Neural cell (in vitro differentiated cells): ENCODE measurements at regions not wholly inside any gene's neighbourhood (a gene's known extent, or its start where the extent isn't known, plus 50 kb on each side); places are given as distances from the start of the nearest gene placed in this dataset.

Source experiments
- H2AFZ ChIP-seq: fragments of 200-600, 300-800 bp; sonication (generic), shearing (Covaris generic); 2 replicates; pipeline ENCODE4 v1.6.0; 2014; ENCODE audit warnings: low read depth, mild to moderate bottlenecking, antibody characterized with exemption, low read length, moderate library complexity
- H3F3A ChIP-seq: fragments of 200-600 bp; shearing (Covaris generic); 2 replicates; pipeline ENCODE4 v1.6.1; 2016; ENCODE audit warnings: mild to moderate bottlenecking, moderate library complexity, mixed read lengths, antibody characterized with exemption, low read length; ENCODE audit not compliant: insufficient read depth, poor library complexity, severe bottlenecking
- H3K27ac ChIP-seq: fragments of 200-600, 300-800 bp; sonication (generic), shearing (Covaris generic); 2 replicates; pipeline ENCODE4 v1.5.1; 2014; ENCODE audit warnings: mild to moderate bottlenecking, low read length, moderate library complexity
- H3K27me3 ChIP-seq: fragments of 300-800, 200-600 bp; sonication (generic), shearing (Covaris generic); 2 replicates; pipeline ENCODE4 v1.6.0; 2014; ENCODE audit warnings: mild to moderate bottlenecking, low read depth, low read length, moderate library complexity; ENCODE audit not compliant: insufficient read depth
- H3K36me3 ChIP-seq: fragments of 300-800, 200-600 bp; sonication (generic), shearing (Covaris generic); 2 replicates; pipeline ENCODE4 v1.5.1; 2014; ENCODE audit warnings: mild to moderate bottlenecking, antibody characterized with exemption, low read length, moderate library complexity; ENCODE audit not compliant: insufficient read depth
- H3K4me2 ChIP-seq: fragments of 300-800, 200-600 bp; sonication (generic), shearing (Covaris generic); 2 replicates; pipeline ENCODE4 v1.6.0; 2014; ENCODE audit warnings: mild to moderate bottlenecking, low read length
- H3K4me3 ChIP-seq: fragments of 300-800, 200-600 bp; sonication (generic), shearing (Covaris generic); 2 replicates; pipeline ENCODE4 v1.5.1; 2014; ENCODE audit warnings: mild to moderate bottlenecking, low read length, moderate library complexity
- H3K79me2 ChIP-seq: fragments of 200-600 bp; shearing (Covaris generic); replicated peaks from 2 replicates; pipeline ENCODE4 v1.6.0; 2014; ENCODE audit warnings: mild to moderate bottlenecking, low read length, moderate library complexity; ENCODE audit not compliant: insufficient read depth
- H3K9ac ChIP-seq: fragments of 300-800, 200-600 bp; sonication (generic), shearing (Covaris generic); 2 replicates; pipeline ENCODE4 v1.6.1; 2016; ENCODE audit warnings: mild to moderate bottlenecking, low read length, mixed read lengths
- H3K9me2 ChIP-seq: fragments of 200-600 bp; shearing (Covaris generic); 2 replicates; pipeline ENCODE4 v1.6.1; 2016; ENCODE audit warnings: mild to moderate bottlenecking, low read length, mixed read lengths; ENCODE audit not compliant: insufficient read depth
- H3K9me3 ChIP-seq: fragments of 200-600, 300-800 bp; sonication (generic), shearing (Covaris generic); 2 replicates; pipeline ENCODE4 v1.6.1; 2016; ENCODE audit warnings: mild to moderate bottlenecking, mixed run types, low read length, moderate library complexity, mixed read lengths
- H4K20me1 ChIP-seq: fragments of 200-600 bp; shearing (Covaris generic); 2 replicates; pipeline ENCODE4 v1.6.1; 2016; ENCODE audit warnings: mild to moderate bottlenecking, mixed run types; ENCODE audit not compliant: insufficient read depth
- CTCF ChIP-seq: fragments of 450-650 bp; IDR thresholded peaks from 2 replicates; pipeline ENCODE4 v1.5.1; 2014; ENCODE audit warnings: antibody characterized with exemption, mild to moderate bottlenecking, moderate library complexity; ENCODE audit not compliant: poor library complexity, severe bottlenecking
- EP300 ChIP-seq: fragments of 450-650 bp; conservative IDR thresholded peaks from 2 replicates; pipeline ENCODE4 v1.6.1; 2014; ENCODE audit warnings: antibody characterized with exemption, mild to moderate bottlenecking, moderate library complexity; ENCODE audit not compliant: poor library complexity, severe bottlenecking
- EZH2 ChIP-seq: fragments of 200-600, 300-800 bp; shearing (Covaris generic), sonication (generic); IDR thresholded peaks from 2 replicates; pipeline ENCODE4 v1.6.1; 2014; ENCODE audit warnings: antibody characterized with exemption, low read length, borderline replicate concordance, mild to moderate bottlenecking; ENCODE audit not compliant: insufficient read depth, poor library complexity, severe bottlenecking
- MXI1 ChIP-seq: fragments of 450-650 bp; conservative IDR thresholded peaks from 2 replicates; pipeline ENCODE4 v1.6.1; 2014; ENCODE audit warnings: antibody characterized with exemption, mild to moderate bottlenecking; ENCODE audit not compliant: poor library complexity, severe bottlenecking
- POLR2AphosphoS5 ChIP-seq: IDR thresholded peaks from 2 replicates; pipeline ENCODE4 v1.6.1; 2012
- RAD21 ChIP-seq: fragments of 450-650 bp; conservative IDR thresholded peaks from 2 replicates; pipeline ENCODE4 v1.6.1; 2014; ENCODE audit warnings: antibody characterized with exemption, mild to moderate bottlenecking, moderate library complexity
- REST ChIP-seq: IDR thresholded peaks from 2 replicates; pipeline ENCODE4 v1.6.1; 2012; ENCODE audit warnings: borderline replicate concordance
- SMC3 ChIP-seq: fragments of 450-650 bp; conservative IDR thresholded peaks from 2 replicates; pipeline ENCODE4 v1.6.1; 2014; ENCODE audit warnings: antibody characterized with exemption, mild to moderate bottlenecking, moderate library complexity; ENCODE audit not compliant: poor library complexity
- TAF1 ChIP-seq: IDR thresholded peaks from 2 replicates; pipeline ENCODE4 v1.6.1; 2012; ENCODE audit warnings: low read depth

GRCh38 chr2:198488964-198489363, 684.6 kb downstream of the PLCL1 start:
- Histone ChIP-seq H2AFZ (no peak overlapping the region), H3K9me2 (no peaks in the 10 kb centered on the region), H3K4me2 (no peak overlapping the region), H3F3A (no peaks in the 10 kb centered on the region), H3K27me3 (no peaks in the 10 kb centered on the region), H3K36me3 (no peaks in the 10 kb centered on the region), H3K27ac (no peak overlapping the region), H3K9me3 (no peaks in the 10 kb centered on the region), H3K9ac (no peak overlapping the region), H3K79me2 (no peaks in the 10 kb centered on the region), H4K20me1 (no peaks in the 10 kb centered on the region), H3K4me3 (no peak overlapping the region)
- TF ChIP-seq RAD21 (no peak), EZH2 (no peak), SMC3 (no peak), POLR2AphosphoS5 (no peak), REST (no peak), TAF1 (no peak), EP300 (no peak), CTCF (no peak), MXI1 (no peak)

GRCh38 chr2:198483051-198483450, 678.7 kb downstream of the PLCL1 start:
- H3K9me3 ChIP-seq, result no peaks in the 10 kb centered on the region

More at GRCh38 chr2:198483051-198483450, 678.7 kb downstream of the PLCL1 start:
- no peaks in the 10 kb centered on the region for H3K27me3 ChIP-seq
- H2AFZ ChIP-seq, result no peak overlapping the region
- H4K20me1 ChIP-seq, result no peaks in the 10 kb centered on the region
- H3K9me2 ChIP-seq, result no peaks in the 10 kb centered on the region
- H3K4me3 ChIP-seq, result no peak overlapping the region
- no peak overlapping the region for H3K4me2 ChIP-seq
- no peak overlapping the region for H3K9ac ChIP-seq
- no peak overlapping the region for H3K27ac ChIP-seq
- H3K36me3 ChIP-seq, result no peaks in the 10 kb centered on the region
- no peaks in the 10 kb centered on the region for H3F3A ChIP-seq
- H3K79me2 ChIP-seq, result no peaks in the 10 kb centered on the region
- TF ChIP-seq CTCF (no peak), EZH2 (no peak), POLR2AphosphoS5 (no peak), EP300 (no peak), TAF1 (no peak), RAD21 (no peak), SMC3 (no peak), REST (no peak), MXI1 (no peak)
